H9 (cell line): ENCODE measurements at regions not wholly inside any gene's neighbourhood (a gene's known extent, or its start where the extent isn't known, plus 50 kb on each side); places are given as distances from the start of the nearest gene placed in this dataset.

ENCODE experiments used
- DNase-seq: peaks from one replicate; pipeline ENCODE4 v3.0.0-alpha.2; 2017
- H2AFZ ChIP-seq: one replicate; pipeline ENCODE4 v1.6.1; 2013; ENCODE audit warnings: mild to moderate bottlenecking, low read length, control low read depth, moderate library complexity
- H2AK5ac ChIP-seq: 2 replicates; pipeline ENCODE4 v1.6.1; 2013; ENCODE audit warnings: low read length, control low read depth, mixed read lengths; ENCODE audit not compliant: insufficient read length
- H2BK120ac ChIP-seq: one replicate; pipeline ENCODE4 v1.6.1; 2013; ENCODE audit warnings: low read depth, mild to moderate bottlenecking, low read length, control low read depth, inconsistent platforms; ENCODE audit not compliant: poor library complexity, severe bottlenecking
- H2BK12ac ChIP-seq: 2 replicates; pipeline ENCODE4 v1.6.1; 2013; ENCODE audit warnings: low read length, control low read depth, mixed read lengths, low read depth; ENCODE audit not compliant: insufficient read length
- H2BK15ac ChIP-seq: 2 replicates; pipeline ENCODE4 v1.6.1; 2013; ENCODE audit warnings: low read depth, low read length, control low read depth
- H2BK20ac ChIP-seq: one replicate; pipeline ENCODE4 v1.6.1; 2013; ENCODE audit warnings: low read depth, mild to moderate bottlenecking, low read length, control low read depth, inconsistent platforms; ENCODE audit not compliant: poor library complexity, severe bottlenecking
- H2BK5ac ChIP-seq: 2 replicates; pipeline ENCODE4 v1.6.1; 2013; ENCODE audit warnings: low read length, control low read depth, mixed read lengths; ENCODE audit not compliant: insufficient read length
- H3K14ac ChIP-seq: 2 replicates; pipeline ENCODE4 v1.6.1; 2013; ENCODE audit warnings: low read length, control low read depth; ENCODE audit not compliant: insufficient read depth
- H3K18ac ChIP-seq: 2 replicates; pipeline ENCODE4 v1.6.1; 2013; ENCODE audit warnings: low read depth, mild to moderate bottlenecking, mixed read lengths, low read length, control low read depth; ENCODE audit not compliant: insufficient read length
- H3K23ac ChIP-seq: 2 replicates; pipeline ENCODE4 v1.6.1; 2013; ENCODE audit warnings: low read length, control low read depth, mixed read lengths, low read depth; ENCODE audit not compliant: insufficient read length
- H3K23me2 ChIP-seq: 2 replicates; pipeline ENCODE4 v1.6.1; 2013; ENCODE audit warnings: low read depth, mild to moderate bottlenecking, mixed read lengths, low read length, control low read depth; ENCODE audit not compliant: insufficient read length, poor library complexity, severe bottlenecking
- H3K27ac ChIP-seq: 2 replicates; pipeline ENCODE4 v1.5.1; 2013; ENCODE audit warnings: low read length, control low read depth, mixed read lengths, low read depth; ENCODE audit not compliant: insufficient read length
- H3K27me3 ChIP-seq: 2 replicates; pipeline ENCODE4 v1.6.1; 2013; ENCODE audit warnings: low read length, control low read depth, inconsistent platforms; ENCODE audit not compliant: insufficient read depth
- H3K4ac ChIP-seq: 2 replicates; pipeline ENCODE4 v1.6.1; 2013; ENCODE audit warnings: low read depth, mild to moderate bottlenecking, control low read depth, inconsistent platforms, low read length, moderate library complexity
- H3K4me1 ChIP-seq: 2 replicates; pipeline ENCODE4 v1.6.1; 2013; ENCODE audit warnings: low read length, control low read depth, inconsistent platforms; ENCODE audit not compliant: insufficient read depth
- H3K4me2 ChIP-seq: 2 replicates; pipeline ENCODE4 v1.6.1; 2013; ENCODE audit warnings: low read length, control low read depth, mixed read lengths; ENCODE audit not compliant: insufficient read length, insufficient read depth
- H3K56ac ChIP-seq: 2 replicates; pipeline ENCODE4 v1.6.1; 2013; ENCODE audit warnings: low read depth, mild to moderate bottlenecking, mixed read lengths, low read length, control low read depth; ENCODE audit not compliant: insufficient read length
- H3K79me1 ChIP-seq: 2 replicates; pipeline ENCODE4 v1.6.1; 2013; ENCODE audit warnings: low read depth, mild to moderate bottlenecking, moderate library complexity, low read length, control low read depth, inconsistent platforms; ENCODE audit not compliant: insufficient read depth, poor library complexity, severe bottlenecking
- H3K79me2 ChIP-seq: 2 replicates; pipeline ENCODE4 v1.6.1; 2013; ENCODE audit warnings: low read length, control low read depth, inconsistent platforms; ENCODE audit not compliant: insufficient read depth
- H3K9ac ChIP-seq: 2 replicates; pipeline ENCODE4 v1.6.1; 2013; ENCODE audit warnings: low read length, control low read depth, mixed read lengths; ENCODE audit not compliant: insufficient read length; ENCODE audit errors: extremely low read depth
- H3K9me3 ChIP-seq: one replicate; pipeline ENCODE4 v1.6.1; 2013; ENCODE audit warnings: low read depth, low read length, inconsistent platforms; ENCODE audit not compliant: control insufficient read depth
- H3T11ph ChIP-seq: one replicate; pipeline ENCODE4 v1.6.1; 2013; ENCODE audit warnings: mild to moderate bottlenecking, low read length, control low read depth, inconsistent platforms
- H4K20me1 ChIP-seq: one replicate; pipeline ENCODE4 v1.6.1; 2013; ENCODE audit not compliant: control insufficient read depth, insufficient read length, insufficient read depth
- H4K5ac ChIP-seq: 2 replicates; pipeline ENCODE4 v1.6.1; 2013; ENCODE audit warnings: low read depth, mild to moderate bottlenecking, mixed read lengths, low read length, control low read depth; ENCODE audit not compliant: insufficient read length
- H4K8ac ChIP-seq: replicated peaks from 2 replicates; pipeline ENCODE4 v1.6.1; 2013; ENCODE audit warnings: low read length, control low read depth, mixed read lengths, low read depth; ENCODE audit not compliant: insufficient read length
- H4K91ac ChIP-seq: 2 replicates; pipeline ENCODE4 v1.6.1; 2013; ENCODE audit warnings: low read depth, mild to moderate bottlenecking, moderate library complexity, mixed read lengths, low read length, control low read depth; ENCODE audit not compliant: insufficient read length
- H3K27ac Mint-ChIP-seq, 3 experiments: 2 replicates in 2 of 3; 3 replicates in 1 of 3; pipeline ENCODE4 v1.8.0; 2020 to 2021; ENCODE audit warnings: mixed read lengths in 3 of 3, mild to moderate bottlenecking in 1 of 3, moderate library complexity in 1 of 3
- H3K27me3 Mint-ChIP-seq: 2 replicates; pipeline ENCODE4 v1.8.0; 2021; ENCODE audit warnings: low read depth, mild to moderate bottlenecking, moderate library complexity, mixed read lengths
- H3K36me3 Mint-ChIP-seq, 3 experiments: 2 replicates in 2 of 3; 3 replicates in 1 of 3; pipeline ENCODE4 v1.8.0; 2020 to 2021; ENCODE audit warnings: low read depth in 3 of 3, mixed read lengths in 3 of 3; ENCODE audit not compliant: insufficient read depth in 1 of 3
- H3K4me1 Mint-ChIP-seq, 2 experiments: 2 replicates each; pipeline ENCODE4 v1.8.0; 2020; ENCODE audit warnings: mixed read lengths in 2 of 2
- H3K4me3 Mint-ChIP-seq, 2 experiments: 2 replicates in 1 of 2; 3 replicates in 1 of 2; pipeline ENCODE4 v1.8.0; 2020 to 2021; ENCODE audit warnings: mild to moderate bottlenecking in 2 of 2, mixed read lengths in 2 of 2, moderate library complexity in 1 of 2
- H3K9me3 Mint-ChIP-seq, 2 experiments: 2 replicates in 1 of 2; 3 replicates in 1 of 2; pipeline ENCODE4 v1.8.0; 2020; ENCODE audit warnings: mild to moderate bottlenecking in 2 of 2, mixed read lengths in 2 of 2, moderate library complexity in 1 of 2
- TF ChIP-seq, protein P1 (sequence below): fragments of 200-600 bp; sonication (generic); conservative IDR thresholded peaks from 3 replicates; pipeline ENCODE4 v1.8.0; 2021; ENCODE audit warnings: antibody characterized with exemption, mild to moderate bottlenecking

- H3K14ac ChIP-seq: no peak overlapping the region
- H3K27ac ChIP-seq: no peak overlapping the region
- Mint-ChIP-seq H3K27ac (no peak overlapping the region), H3K4me1 (no peaks in the 10 kb centered on the region), H3K4me3 (no peak overlapping the region), H3K36me3 (no peaks in the 10 kb centered on the region), H3K27me3 (no peaks in the 10 kb centered on the region), H3K9me3 (no peaks in the 10 kb centered on the region; a peak in 1 of 5 replicates)
- no peak overlapping the region for H2BK15ac ChIP-seq
- H3K23me2 ChIP-seq: no peaks in the 10 kb centered on the region
- H2BK5ac ChIP-seq: no peak overlapping the region
- no peak overlapping the region for H2BK20ac ChIP-seq
- no peak overlapping the region for H2AFZ ChIP-seq
- no peaks in the 10 kb centered on the region for H3K79me2 ChIP-seq
- H3K23ac ChIP-seq: no peak overlapping the region
- H3K18ac ChIP-seq: no peak overlapping the region
- TF ChIP-seq, protein P1, sequence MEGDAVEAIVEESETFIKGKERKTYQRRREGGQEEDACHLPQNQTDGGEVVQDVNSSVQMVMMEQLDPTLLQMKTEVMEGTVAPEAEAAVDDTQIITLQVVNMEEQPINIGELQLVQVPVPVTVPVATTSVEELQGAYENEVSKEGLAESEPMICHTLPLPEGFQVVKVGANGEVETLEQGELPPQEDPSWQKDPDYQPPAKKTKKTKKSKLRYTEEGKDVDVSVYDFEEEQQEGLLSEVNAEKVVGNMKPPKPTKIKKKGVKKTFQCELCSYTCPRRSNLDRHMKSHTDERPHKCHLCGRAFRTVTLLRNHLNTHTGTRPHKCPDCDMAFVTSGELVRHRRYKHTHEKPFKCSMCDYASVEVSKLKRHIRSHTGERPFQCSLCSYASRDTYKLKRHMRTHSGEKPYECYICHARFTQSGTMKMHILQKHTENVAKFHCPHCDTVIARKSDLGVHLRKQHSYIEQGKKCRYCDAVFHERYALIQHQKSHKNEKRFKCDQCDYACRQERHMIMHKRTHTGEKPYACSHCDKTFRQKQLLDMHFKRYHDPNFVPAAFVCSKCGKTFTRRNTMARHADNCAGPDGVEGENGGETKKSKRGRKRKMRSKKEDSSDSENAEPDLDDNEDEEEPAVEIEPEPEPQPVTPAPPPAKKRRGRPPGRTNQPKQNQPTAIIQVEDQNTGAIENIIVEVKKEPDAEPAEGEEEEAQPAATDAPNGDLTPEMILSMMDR: no peak
- no peak overlapping the region for H2BK12ac ChIP-seq
- H3K4me1 ChIP-seq: no peaks in the 10 kb centered on the region
- DNase-seq: no peak
- H3K56ac ChIP-seq: no peak overlapping the region
- no peak overlapping the region for H3K4ac ChIP-seq
- no peak overlapping the region for H3K4me2 ChIP-seq
- H3K9ac ChIP-seq: no peak overlapping the region
- H4K91ac ChIP-seq: no peak overlapping the region
- no peaks in the 10 kb centered on the region for H4K20me1 ChIP-seq
- no peak overlapping the region for H2BK120ac ChIP-seq
- H3T11ph ChIP-seq: no peak overlapping the region
- H3K27me3 ChIP-seq: no peaks in the 10 kb centered on the region
- H3K79me1 ChIP-seq: no peaks in the 10 kb centered on the region
- H4K8ac ChIP-seq: no peak overlapping the region
- H2AK5ac ChIP-seq: no peak overlapping the region
- H4K5ac ChIP-seq: no peak overlapping the region
- H3K9me3 ChIP-seq: no peaks in the 10 kb centered on the region
These were observed 444.5 kb upstream of the SLC8A1 start for GRCh38 chr2:40896358-40896757.
